HCT116 (cell line): ENCODE measurements at regions not wholly inside any gene's neighbourhood (a gene's known extent, or its start where the extent isn't known, plus 50 kb on each side); places are given as distances from the start of the nearest gene placed in this dataset.

Experiments
- ATAC-seq: fragments of 200-7000 bp; cut with Tn5 transposase; 2 replicates; pipeline ENCODE4 v1.9.1; 2020; ENCODE audit warnings: mild to moderate bottlenecking, moderate library complexity
- BruUV-seq: library from RNA; stranded (reverse); fragments of 400-500 nt; replicated peaks from 2 replicates; lab custom pipeline; 2021; lab: Mats Ljungman, UMichigan
- CTCF ChIA-PET: fragments of 300-600 bp; sonication (Branson Sonifier 250); formaldehyde crosslinking; loops from one replicate; lab custom pipeline; 2021; ENCODE audit warnings: antibody characterized with exemption; lab: Charles Lee
- POLR2A ChIA-PET: fragments of 300-600, 350-600 bp; sonication (Branson Sonifier 250); formaldehyde crosslinking; loops from one replicate; lab custom pipeline; 2021; ENCODE audit warnings: antibody characterized with exemption; lab: Charles Lee
- RAD21 ChIA-PET, 2 experiments: fragments of 300-600 bp; sonication (Branson Sonifier 250); formaldehyde crosslinking; loops; one replicate each; lab custom pipeline; 2023; ENCODE audit warnings: low total read pairs in 2 of 2; ENCODE audit not compliant: uncharacterized antibody in 2 of 2, unreplicated experiment in 2 of 2, low non-redundant PET in 1 of 2; lab: Charles Lee
- DNase-seq: peaks from one replicate; pipeline ENCODE4 v3.0.0-alpha.2; 2010; ENCODE audit warnings: low read depth, low spot score
- H2AFZ ChIP-seq: fragments of 200-600 bp; shearing (Covaris generic), sonication (generic); 2 replicates; pipeline ENCODE4 v1.6.1; 2017; ENCODE audit warnings: low read depth, mixed run types, mixed read lengths, antibody characterized with exemption, low read length; ENCODE audit not compliant: poor library complexity, severe bottlenecking
- H3K27ac ChIP-seq: 2 replicates; pipeline ENCODE4 v1.5.1; 2012; ENCODE audit warnings: low read depth, low read length
- H3K27me3 ChIP-seq: fragments of 200-600 bp; sonication (generic); 2 replicates; pipeline ENCODE4 v1.6.1; 2016; ENCODE audit warnings: mixed run types, low read length, mixed read lengths; ENCODE audit not compliant: insufficient read depth
- H3K36me3 ChIP-seq, 2 experiments: fragments of 200-500 bp in 1 of 2; fragments of 200-600 bp in 1 of 2; sonication (Bioruptor generic) in 1 of 2; sonication (generic) in 1 of 2; 2 replicates each; pipeline versions ENCODE4 v1.5.1 to v1.6.1; 2014 to 2016; ENCODE audit warnings: low read length in 2 of 2, inconsistent platforms in 1 of 2, mixed read lengths in 1 of 2, mixed run types in 1 of 2; ENCODE audit not compliant: insufficient read depth in 2 of 2, control insufficient read depth in 1 of 2
- H3K4me1 ChIP-seq, 2 experiments: fragments of 200-600 bp in 1 of 2; sonication (generic) in 1 of 2; 2 replicates each; pipeline versions ENCODE4 v1.5.1 to v1.6.1; 2012 to 2017; ENCODE audit warnings: low read length in 2 of 2, inconsistent platforms in 1 of 2, mild to moderate bottlenecking in 1 of 2, mixed read lengths in 1 of 2, mixed run types in 1 of 2, moderate library complexity in 1 of 2; ENCODE audit not compliant: insufficient read depth in 2 of 2, control insufficient read depth in 1 of 2
- H3K4me2 ChIP-seq: fragments of 200-600 bp; sonication (generic); 2 replicates; pipeline ENCODE4 v1.6.1; 2017; ENCODE audit warnings: mixed run types, low read length, mixed read lengths
- H3K4me3 ChIP-seq, 2 experiments: fragments of 200-600 bp in 1 of 2; sonication (generic) in 1 of 2; replicated peaks in 1 of 2; 2 replicates each; pipeline ENCODE4 v1.5.1; 2011 to 2016; ENCODE audit warnings: low read length in 2 of 2, control low read depth in 1 of 2, low read depth in 1 of 2, mild to moderate bottlenecking in 1 of 2, mixed read lengths in 1 of 2, mixed run types in 1 of 2
- H3K79me2 ChIP-seq: fragments of 200-600 bp; sonication (generic); 2 replicates; pipeline ENCODE4 v1.6.1; 2017; ENCODE audit warnings: mild to moderate bottlenecking, mixed run types, low read length, moderate library complexity, mixed read lengths; ENCODE audit not compliant: insufficient read depth
- H3K9ac ChIP-seq: fragments of 200-600 bp; sonication (generic); 2 replicates; pipeline ENCODE4 v1.6.1; 2016; ENCODE audit warnings: low read length, mixed read lengths
- H3K9me2 ChIP-seq: fragments of 200-600 bp; sonication (generic), shearing (Covaris generic); 2 replicates; pipeline ENCODE4 v1.6.1; 2017; ENCODE audit warnings: mixed run types, mild to moderate bottlenecking, moderate library complexity; ENCODE audit not compliant: insufficient read depth
- H3K9me3 ChIP-seq, 2 experiments: fragments of 200-500 bp in 1 of 2; fragments of 200-600 bp in 1 of 2; sonication (Bioruptor generic) in 1 of 2; sonication (generic) in 1 of 2; 2 replicates each; pipeline ENCODE4 v1.6.1; 2014 to 2017; ENCODE audit warnings: low read length in 2 of 2, mixed read lengths in 2 of 2, inconsistent platforms in 1 of 2, low read depth in 1 of 2, mild to moderate bottlenecking in 1 of 2, mixed run types in 1 of 2, moderate library complexity in 1 of 2; ENCODE audit not compliant: control insufficient read depth in 1 of 2, insufficient read depth in 1 of 2
- H4K20me1 ChIP-seq: fragments of 200-600 bp; sonication (generic), shearing (Covaris generic); 2 replicates; pipeline ENCODE4 v1.6.1; 2017; ENCODE audit warnings: mixed run types, mild to moderate bottlenecking, moderate library complexity; ENCODE audit not compliant: insufficient read depth
- CBX3 ChIP-seq: IDR thresholded peaks from 2 replicates; pipeline ENCODE4 v1.6.1; 2012; ENCODE audit warnings: low read depth
- CEBPB ChIP-seq: IDR thresholded peaks from 2 replicates; pipeline ENCODE4 v1.6.1; 2012; ENCODE audit warnings: low read depth
- CTCF ChIP-seq, 3 experiments: fragments of 200-600 bp in 1 of 3; sonication (generic) in 1 of 3; IDR thresholded peaks in 2 of 3; conservative IDR thresholded peaks in 1 of 3; 2 replicates each; pipeline ENCODE4 v1.5.1; 2012 to 2017; ENCODE audit warnings: low read depth in 2 of 3, low read length in 2 of 3, antibody characterized with exemption in 1 of 3, borderline replicate concordance in 1 of 3, control low read depth in 1 of 3, mild to moderate bottlenecking in 1 of 3, mixed read lengths in 1 of 3, mixed run types in 1 of 3, moderate library complexity in 1 of 3; ENCODE audit not compliant: insufficient read depth in 1 of 3
- EGR1 ChIP-seq: IDR thresholded peaks from 2 replicates; pipeline ENCODE4 v1.6.1; 2012; ENCODE audit warnings: low read depth
- ELF1 ChIP-seq: IDR thresholded peaks from 2 replicates; pipeline ENCODE4 v1.6.1; 2012; ENCODE audit warnings: low read depth, borderline replicate concordance
- EZH2phosphoT487 ChIP-seq: fragments of 200-600 bp; IDR thresholded peaks from 2 replicates; pipeline ENCODE4 v1.6.1; 2018; ENCODE audit warnings: antibody characterized with exemption, borderline replicate concordance
- FOSL1 ChIP-seq: IDR thresholded peaks from 2 replicates; pipeline ENCODE4 v1.6.1; 2012; ENCODE audit warnings: low read depth
- POLR2AphosphoS5 ChIP-seq: IDR thresholded peaks from 2 replicates; pipeline ENCODE4 v1.6.1; 2011; ENCODE audit warnings: mild to moderate bottlenecking, low read depth, low read length, moderate library complexity
- RAD21 ChIP-seq: IDR thresholded peaks from 2 replicates; pipeline ENCODE4 v1.6.1; 2012; ENCODE audit warnings: low read depth, mild to moderate bottlenecking
- REST ChIP-seq: IDR thresholded peaks from 2 replicates; pipeline ENCODE4 v1.6.1; 2012; ENCODE audit warnings: low read depth
- SIN3A ChIP-seq: IDR thresholded peaks from 2 replicates; pipeline ENCODE4 v1.6.1; 2012; ENCODE audit warnings: low read depth
- SRF ChIP-seq: IDR thresholded peaks from 2 replicates; pipeline ENCODE4 v1.6.1; 2012; ENCODE audit warnings: low read depth
- TCF7L2 ChIP-seq: IDR thresholded peaks from 2 replicates; pipeline ENCODE4 v1.7.0; 2011; ENCODE audit warnings: borderline replicate concordance, inconsistent platforms; ENCODE audit not compliant: insufficient read depth, insufficient read length; ENCODE audit errors: extremely low read depth
- ZFX ChIP-seq: fragments of 450-650 bp; IDR thresholded peaks from 2 replicates; pipeline ENCODE4 v1.6.1; 2017
- ZNF274 ChIP-seq: fragments of 200-500 bp; sonication (Bioruptor generic); IDR thresholded peaks from 2 replicates; pipeline ENCODE4 v1.6.1; 2014; ENCODE audit warnings: mild to moderate bottlenecking, low read depth, low read length, inconsistent platforms
- intact Hi-C: fragments of 100-400 bp; cut with micrococcal nuclease; formaldehyde crosslinking; loops from 2 replicates; pipeline ENCODE4 v1.10.0; 2022

DNA sequence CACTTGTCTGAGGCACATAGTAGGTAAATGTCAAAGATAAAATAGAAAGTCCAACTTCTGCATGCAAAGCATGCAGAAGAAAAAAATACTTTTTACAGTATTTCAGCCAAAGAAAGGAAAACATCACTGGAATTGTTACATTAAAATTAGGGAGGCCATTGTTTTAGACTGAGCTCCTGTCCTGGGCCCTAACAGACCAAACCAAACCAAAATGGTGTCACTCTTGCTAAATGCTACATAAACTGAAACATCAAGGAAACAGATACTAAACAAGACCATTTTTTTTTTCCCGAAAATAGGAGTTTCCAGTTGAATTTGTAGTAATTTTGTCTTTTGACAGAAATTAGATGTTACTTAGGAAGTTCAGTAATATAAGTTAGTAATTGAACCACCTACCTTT is 508.8 kb downstream of the DSC3 start:
- ChIA-PET RAD21 (no interaction called here), CTCF (no interaction called here), POLR2A (no interaction called here)
- Histone ChIP-seq H3K4me2 (no peak overlapping the region), H3K4me3 (no peak overlapping the region), H3K9ac (no peak overlapping the region), H3K4me1 (no peaks in the 10 kb centered on the region), H3K79me2 (no peaks in the 10 kb centered on the region), H2AFZ (no peak overlapping the region), H3K9me3 (no peaks in the 10 kb centered on the region), H3K36me3 (no peaks in the 10 kb centered on the region), H3K27ac (no peak overlapping the region), H3K9me2 (no peaks in the 10 kb centered on the region), H3K27me3 (no peaks in the 10 kb centered on the region), H4K20me1 (no peaks in the 10 kb centered on the region)
- intact Hi-C loops, result no loop called here
- no peak for TF ChIP-seq POLR2AphosphoS5
- no peak for TF ChIP-seq ZFX
- no peak for TF ChIP-seq CEBPB
- TF ChIP-seq RAD21, result no peak
- no peak for TF ChIP-seq ZNF274
- TF ChIP-seq SIN3A, result no peak
- TF ChIP-seq CTCF (IDR thresholded peaks at IDR 0.05 in 2 of 3, conservative IDR thresholded peaks at IDR 0.05 in 1 of 3; ENCODE audit: borderline replicate concordance in 1 of 3, insufficient read depth in 1 of 3, low read depth in 2 of 3, low read length in 2 of 3), result no peak
- TF ChIP-seq FOSL1, result no peak
- TF ChIP-seq EZH2phosphoT487, result no peak
- TF ChIP-seq REST, result no peak
- TF ChIP-seq SRF, result no peak
- no peak for TF ChIP-seq CBX3
- no peak for TF ChIP-seq ELF1
- no peak for TF ChIP-seq EGR1
- no peak for TF ChIP-seq TCF7L2
- ATAC-seq (no peak), DNase-seq (no peak)
- no TSS peak for BruUV-seq
